C4-2B (cell line): ENCODE measurements at regions not wholly inside any gene's neighbourhood (a gene's known extent, or its start where the extent isn't known, plus 50 kb on each side); places are given as distances from the start of the nearest gene placed in this dataset.

ENCODE experiments used
- CTCF ChIP-seq: fragments of 450-650 bp; conservative IDR thresholded peaks from 2 replicates; pipeline ENCODE4 v1.5.1; 2017; ENCODE audit warnings: mild to moderate bottlenecking
- ZFX ChIP-seq: fragments of 450-650 bp; IDR thresholded peaks from 2 replicates; pipeline ENCODE4 v1.6.1; 2017

DNA sequence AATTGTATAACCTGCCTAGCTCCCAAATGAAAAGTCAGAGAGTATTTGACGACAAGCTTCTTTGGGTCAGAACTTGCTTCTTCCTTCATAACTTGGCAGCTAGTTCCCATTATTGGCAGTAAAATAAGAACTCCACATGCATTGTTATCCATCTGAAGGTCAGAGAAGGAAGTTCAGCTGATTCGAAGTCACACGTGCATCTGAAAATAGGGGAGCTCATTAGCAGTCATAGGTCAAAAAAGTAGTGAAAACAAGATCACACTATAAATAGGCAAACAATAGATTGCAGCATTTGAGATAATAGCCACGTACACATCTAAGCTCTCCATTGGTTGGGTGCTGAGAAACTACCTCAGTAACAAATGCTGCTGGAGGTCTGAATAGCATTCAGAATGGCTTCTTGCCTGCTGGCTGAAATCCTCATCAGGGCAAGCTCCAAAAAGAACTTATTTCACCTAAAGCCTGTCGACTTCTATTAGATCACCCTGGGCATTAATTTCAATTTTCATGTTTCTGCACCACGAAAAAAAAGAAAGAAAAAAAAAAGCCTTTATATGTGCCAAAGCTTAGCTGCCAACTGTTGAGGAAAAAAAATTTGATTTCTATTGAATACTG is 1492.9 kb upstream of the CELF4 start:
- TF ChIP-seq CTCF (no peak), ZFX (no peak)
